Left cardiac atrium (tissue), 4 donors: ENCODE measurements at regions not wholly inside any gene's neighbourhood (a gene's known extent, or its start where the extent isn't known, plus 50 kb on each side); places are given as distances from the start of the nearest gene placed in this dataset.

ENCODE experiments used
- ATAC-seq, 2 donors: fragments of 200-7000 bp; cut with Tn5 transposase; one replicate each; pipeline ENCODE4 v1.9.1; 2020; ENCODE audit warnings: mild to moderate bottlenecking in 2 of 2, moderate library complexity in 2 of 2
- DNase-seq: peaks from one replicate; pipeline ENCODE4 v3.0.0-alpha.2; 2020
- intact Hi-C, 2 donors: fragments of 100-400 bp; cut with DNase I; formaldehyde crosslinking; loops; one replicate each; pipeline versions ENCODE4 v1.14.1 to v1.15.1; 2022 to 2023
- donor health status: DM: no; HTN: yes; CAD: no.
- donor health status: DM: no; HTN: yes; CAD: no; lungs with severe emphysema.
- donor health status: DM: yes; HTN: yes; CAD: no.
- donor health status: Dilated cardiomyopathy.

DNA sequence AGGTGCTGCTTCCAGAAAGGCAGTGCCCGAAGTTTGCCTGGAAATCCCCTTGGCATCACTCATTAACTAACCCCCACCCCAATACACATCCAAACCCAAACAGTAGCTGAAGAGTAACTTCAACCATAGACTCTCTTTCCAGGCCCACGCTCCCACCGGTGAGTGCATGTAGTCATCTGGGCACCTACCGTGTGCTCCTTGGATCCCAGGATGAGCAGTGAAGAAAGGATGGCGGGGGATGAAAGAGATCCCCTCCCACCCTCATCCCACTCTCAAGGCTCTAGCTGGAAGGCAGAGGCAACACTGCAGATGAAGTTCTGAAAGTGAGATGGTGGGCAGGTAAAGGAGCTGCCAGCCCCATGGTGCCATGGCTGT lies 305.0 kb downstream of the SOX9 start:
- DNase-seq (no peak), ATAC-seq (no peak)
- intact Hi-C loops, result no loop called here

DNA sequence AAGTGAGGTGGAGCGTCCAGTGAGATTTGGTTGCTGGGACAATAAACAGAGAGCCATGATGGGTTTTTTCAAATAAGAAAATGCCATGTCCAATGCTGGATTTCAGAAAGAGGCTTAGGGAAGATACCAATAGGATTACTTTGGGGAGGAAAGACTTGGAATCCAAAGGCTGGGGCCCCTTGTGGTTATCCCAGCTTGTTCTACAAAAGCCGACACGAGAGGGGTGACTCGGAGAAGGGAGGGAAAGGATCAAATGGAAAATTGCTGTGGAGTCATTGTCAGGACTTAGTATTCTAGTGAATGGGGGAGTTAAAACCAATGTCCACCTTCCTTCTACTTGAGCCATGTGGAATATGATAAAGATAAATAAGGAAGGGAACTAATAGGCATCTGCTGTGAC lies 305.5 kb downstream of the SOX9 start:
- intact Hi-C loops, result no loop called here
- ATAC-seq (no peak), DNase-seq (no peak)

DNA sequence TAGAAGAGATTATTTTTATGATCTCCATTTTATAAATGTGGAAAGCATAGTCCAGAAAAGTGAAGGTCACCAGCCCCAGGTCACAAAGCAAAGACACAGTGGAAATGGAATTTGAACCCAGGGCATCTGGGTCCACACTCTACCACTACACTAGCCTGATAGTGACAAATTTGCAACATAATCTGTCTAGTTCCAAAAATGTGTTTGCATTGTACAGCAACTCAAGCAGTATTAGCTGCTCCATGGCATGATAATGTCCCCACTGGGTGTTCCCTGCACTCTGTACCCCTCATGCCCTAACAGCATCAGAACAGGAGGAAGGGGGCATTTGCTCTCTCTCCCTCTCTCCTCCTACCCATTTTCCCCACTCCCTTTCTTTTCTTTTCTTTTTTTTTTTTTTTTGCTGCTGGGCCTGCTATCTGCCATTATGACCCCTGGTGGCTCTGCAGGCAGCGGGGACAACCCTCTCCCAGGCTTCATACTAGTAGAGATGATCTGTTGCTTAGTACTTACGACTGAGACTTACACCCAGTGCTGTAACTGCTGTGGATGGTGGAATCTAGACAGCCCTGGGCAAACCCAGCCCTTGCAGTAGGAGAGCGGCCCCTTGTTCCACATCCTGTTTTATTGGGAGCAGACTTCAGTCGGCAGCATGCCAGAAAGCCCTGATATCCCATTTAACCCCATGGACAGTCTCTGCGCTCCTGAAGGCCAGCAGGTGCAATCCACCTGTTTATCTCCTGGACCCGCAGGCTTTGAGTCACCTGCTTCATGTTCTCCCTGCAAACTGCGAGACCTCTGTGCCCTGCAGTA lies 306.3 kb downstream of the SOX9 start:
- ATAC-seq, result no peak
- no peak for DNase-seq
- intact Hi-C loops, result no loop called here

DNA sequence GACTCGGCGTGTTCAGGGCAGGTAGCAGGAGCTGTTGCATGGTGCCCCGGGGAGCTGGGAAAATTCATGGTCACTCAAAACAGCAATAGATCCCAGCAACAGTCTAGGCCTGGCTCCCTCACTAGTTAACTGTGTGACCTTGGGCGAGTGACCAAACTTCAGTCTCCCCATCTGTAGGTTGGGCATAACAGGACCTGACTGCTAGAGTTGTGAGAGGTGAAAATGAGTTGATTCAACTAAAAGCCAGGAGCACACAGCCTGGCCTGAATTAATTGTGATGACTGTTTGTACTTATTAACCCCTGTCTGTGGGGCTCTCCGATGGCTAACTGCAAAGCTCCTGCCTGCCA lies 306.9 kb downstream of the SOX9 start:
- DNase-seq (no peak), ATAC-seq (no peak)
- intact Hi-C loops, result no loop called here

DNA sequence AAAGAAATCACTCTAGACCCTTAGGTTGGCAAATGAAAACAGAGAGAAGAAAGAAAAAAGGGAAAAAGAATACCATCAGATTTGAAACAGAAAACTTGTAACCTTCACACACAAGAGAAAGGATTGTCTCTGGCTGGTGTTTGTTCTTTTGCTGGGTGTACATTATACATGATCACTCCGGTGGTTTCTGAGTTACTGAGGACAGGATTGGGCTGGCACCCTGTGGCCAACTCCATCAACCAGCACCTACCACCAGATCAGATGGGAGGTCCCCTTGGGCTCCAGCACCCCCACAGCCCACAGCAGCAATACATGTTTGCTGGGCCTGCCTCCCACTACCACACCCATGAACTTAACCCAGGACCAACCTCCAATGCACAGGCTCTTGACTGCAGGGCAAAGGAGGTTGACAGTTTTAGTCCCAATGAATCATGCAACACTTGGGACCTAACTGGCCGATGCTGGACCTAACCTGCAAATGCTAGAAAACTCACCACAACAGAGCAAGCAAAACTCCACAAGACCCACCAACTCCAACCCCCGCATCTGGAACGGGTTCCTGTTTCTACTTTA lies 308.3 kb downstream of the SOX9 start:
- DNase-seq (no peak), ATAC-seq (no peak)
- intact Hi-C loops, result no loop called here

DNA sequence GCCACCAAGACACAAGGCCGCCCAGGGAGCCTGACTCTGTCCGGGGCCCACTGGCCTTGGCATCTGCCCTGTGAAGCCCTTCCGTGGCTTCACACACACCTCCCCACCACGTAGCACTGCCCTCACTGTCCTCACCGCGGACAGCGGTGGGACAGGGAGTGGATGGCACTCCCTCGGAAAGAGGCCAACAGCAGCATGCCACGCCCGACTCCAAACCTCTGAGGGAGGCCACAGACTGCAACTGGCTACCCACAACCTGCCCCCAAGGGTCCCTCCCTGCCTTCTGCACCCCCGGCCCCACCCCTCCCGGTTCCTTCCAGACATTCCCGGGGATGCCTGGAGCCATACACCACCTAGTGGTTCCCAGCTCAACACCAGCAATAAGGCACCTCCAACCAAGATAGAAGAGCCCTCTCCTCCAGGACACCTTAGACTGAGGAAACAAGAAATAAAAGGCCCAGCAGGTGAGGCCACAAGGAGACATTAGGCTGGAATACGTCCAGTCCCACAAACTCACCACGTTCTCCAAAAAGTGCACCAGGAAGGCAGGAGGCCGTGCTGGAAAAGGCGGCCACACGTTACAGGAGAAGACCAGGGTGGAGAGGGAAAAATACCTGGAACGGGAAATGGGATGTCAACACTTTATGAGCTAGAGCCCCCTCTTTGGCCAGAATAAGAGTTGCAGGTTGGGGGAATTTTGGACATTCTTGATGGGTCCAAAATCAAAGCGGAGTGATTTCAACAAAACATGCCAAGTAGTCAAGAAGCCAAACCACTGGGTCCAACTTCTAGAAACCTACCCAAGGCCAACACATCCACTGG lies 310.0 kb downstream of the SOX9 start:
- intact Hi-C loops, result no loop called here
- DNase-seq (no peak), ATAC-seq (no peak)

DNA sequence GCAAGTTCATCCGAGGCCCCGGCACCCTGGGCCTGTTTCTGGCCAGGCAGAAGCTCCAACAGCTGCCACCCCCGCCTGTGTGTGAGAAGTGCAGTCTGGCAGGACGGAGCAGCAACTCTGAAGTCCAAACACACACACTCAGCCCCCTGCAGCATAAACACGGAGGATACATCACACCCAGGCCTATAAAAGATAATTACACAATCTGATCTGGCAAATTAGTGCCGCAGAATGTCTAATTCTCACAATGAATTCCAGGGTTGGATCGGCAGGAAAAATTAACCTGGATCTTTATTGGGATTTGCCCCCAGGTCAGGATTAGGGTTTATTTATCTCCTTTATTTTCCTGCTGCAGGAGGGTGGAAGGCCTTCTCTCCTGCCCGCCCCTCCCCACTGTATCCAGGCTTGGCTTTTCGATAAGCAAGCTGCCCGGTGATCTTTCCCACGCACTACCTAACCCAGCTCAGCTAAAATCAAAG lies 311.4 kb downstream of the SOX9 start:
- ATAC-seq (no peak), DNase-seq (no peak)
- intact Hi-C loops, result no loop called here

DNA sequence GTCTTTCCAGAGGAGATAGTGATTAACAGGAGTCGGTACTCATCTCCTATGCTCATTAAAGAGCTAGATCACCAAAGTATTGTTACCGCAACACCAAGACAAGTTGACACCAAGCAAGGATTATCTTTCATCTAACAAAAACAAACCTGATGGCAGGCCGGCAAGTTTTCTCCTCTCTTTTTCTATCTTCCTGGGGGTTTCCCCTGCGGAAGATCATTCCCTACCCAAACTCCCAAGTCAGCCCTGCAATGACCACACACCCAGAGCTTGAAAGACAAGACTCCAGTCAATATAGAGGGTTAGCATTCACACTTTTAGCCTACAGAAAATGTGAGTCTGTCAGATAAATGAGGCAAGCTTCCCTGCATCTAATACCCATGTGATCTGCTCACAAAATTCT lies 312.1 kb downstream of the SOX9 start:
- no peak for DNase-seq
- no peak for ATAC-seq
- intact Hi-C loops, result no loop called here

DNA sequence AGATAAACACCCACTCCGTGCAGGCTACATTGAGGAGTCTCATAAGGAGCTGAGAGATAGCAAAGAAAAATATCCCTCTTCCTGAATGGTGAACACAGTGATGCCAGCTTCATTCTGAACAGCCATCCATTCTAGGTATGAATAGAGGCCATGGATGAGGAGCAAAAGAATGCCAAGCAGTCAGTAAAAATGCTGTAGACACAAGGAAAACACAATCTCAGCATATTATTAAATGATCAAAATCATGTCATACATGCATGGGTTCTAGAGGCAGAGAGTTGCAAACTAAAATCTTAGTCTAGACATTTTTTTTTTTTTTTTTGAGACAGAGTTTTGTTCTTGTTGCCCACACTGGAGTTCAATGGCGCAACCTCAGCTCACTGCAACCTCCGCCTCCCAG lies 313.0 kb downstream of the SOX9 start:
- intact Hi-C loops, result no loop called here
- no peak for ATAC-seq
- no peak for DNase-seq

DNA sequence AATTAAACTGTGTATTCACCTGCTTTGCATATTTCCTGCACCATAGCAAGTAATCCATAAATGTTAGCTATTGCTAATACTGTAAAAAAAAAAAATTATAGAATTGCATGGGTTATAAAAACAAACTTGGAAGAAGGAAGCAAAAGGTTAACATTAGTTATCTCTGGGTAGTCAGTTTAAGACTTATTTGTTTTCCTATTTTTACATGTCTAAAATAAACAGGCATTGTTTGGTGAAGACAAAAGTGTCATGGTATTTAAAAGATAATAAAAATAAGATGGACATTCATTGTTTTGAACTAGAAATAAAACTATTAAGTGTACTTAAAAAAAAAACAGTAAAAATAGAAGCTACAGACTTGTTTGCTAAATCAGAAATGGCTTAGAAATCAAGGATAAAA lies 313.8 kb downstream of the SOX9 start:
- ATAC-seq, result no peak
- intact Hi-C loops, result no loop called here
- DNase-seq, result no peak

DNA sequence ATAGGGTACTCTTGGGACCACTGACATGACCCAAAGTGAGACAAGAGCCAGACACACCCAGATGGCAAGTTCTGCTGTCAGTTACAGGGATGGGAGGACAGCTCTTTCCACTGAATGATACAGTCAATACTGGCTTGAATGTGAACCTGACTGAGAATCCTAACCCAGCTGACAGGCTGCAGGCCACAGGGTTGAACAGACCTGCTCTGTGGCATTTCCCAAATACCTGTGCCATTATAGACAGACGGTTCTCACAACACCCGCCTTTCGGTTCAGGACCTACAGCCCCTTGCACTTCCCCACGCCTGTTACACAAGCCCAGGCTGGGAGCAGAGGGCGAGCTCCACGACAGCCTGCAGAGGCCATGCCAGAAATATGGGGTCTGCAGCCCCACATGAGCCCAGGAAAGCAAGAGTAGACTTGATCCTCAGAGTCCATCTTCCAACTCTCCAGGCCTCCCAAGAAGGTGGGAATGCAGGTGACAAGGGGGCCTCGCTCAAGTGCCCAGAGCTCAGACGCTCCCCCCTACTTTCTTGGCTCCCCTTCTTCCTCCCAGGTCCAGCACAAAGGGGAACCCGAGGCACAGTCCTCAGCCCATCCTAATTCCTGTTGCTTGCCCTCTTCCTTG lies 314.3 kb downstream of the SOX9 start:
- ATAC-seq (no peak), DNase-seq (no peak)
- intact Hi-C loops, result no loop called here

DNA sequence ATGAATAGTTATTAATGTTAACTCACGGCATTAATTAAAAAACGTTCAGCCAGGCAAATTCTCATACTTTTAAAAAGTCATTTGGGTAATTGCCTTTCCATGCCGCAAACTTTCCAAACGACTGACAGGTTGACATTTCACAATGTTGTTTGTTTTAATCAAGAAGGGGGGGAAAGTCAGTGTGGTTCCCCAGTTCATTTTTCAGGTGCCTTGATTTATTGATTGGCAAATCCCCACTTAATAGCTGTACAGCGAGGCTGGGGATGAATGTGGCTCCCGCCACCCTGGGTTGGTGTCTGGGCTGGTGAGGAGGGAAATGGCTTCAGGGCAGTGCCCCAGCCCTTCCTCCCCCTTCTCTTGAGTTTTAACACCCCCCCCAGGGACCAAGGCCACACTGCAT lies 318.0 kb downstream of the SOX9 start:
- ATAC-seq, result no peak
- intact Hi-C loops, result no loop called here
- DNase-seq, result no peak

DNA sequence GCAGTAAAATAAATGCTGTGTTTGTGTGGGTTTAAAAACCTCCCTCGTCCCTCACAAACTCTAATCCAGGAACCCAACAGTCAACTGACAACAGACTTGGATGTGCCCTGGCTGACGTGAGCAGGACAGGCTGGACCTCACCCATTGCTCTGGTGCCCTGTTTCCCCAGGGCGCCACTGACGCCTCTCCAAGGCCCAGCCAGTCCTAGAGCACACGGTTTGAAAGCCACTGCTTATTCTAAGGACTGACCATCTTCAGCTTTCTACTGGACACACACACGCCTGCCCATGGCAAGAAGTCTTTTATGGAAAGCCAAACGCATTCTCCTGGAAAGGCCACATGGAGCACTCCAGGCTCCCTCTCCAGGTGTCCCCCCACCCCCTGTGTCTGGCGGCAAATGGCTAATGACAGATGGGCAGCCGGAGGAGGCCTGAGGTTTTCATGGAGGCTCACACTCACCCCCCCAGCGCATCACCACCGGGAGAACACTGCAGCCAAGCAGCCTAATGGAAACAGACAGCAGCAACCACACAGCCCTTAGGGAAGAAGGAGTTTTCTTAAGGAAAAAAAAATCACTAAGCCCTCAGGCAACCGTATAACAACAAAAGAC lies 319.2 kb downstream of the SOX9 start:
- intact Hi-C loops, result no loop called here
- DNase-seq (no peak), ATAC-seq (no peak)

DNA sequence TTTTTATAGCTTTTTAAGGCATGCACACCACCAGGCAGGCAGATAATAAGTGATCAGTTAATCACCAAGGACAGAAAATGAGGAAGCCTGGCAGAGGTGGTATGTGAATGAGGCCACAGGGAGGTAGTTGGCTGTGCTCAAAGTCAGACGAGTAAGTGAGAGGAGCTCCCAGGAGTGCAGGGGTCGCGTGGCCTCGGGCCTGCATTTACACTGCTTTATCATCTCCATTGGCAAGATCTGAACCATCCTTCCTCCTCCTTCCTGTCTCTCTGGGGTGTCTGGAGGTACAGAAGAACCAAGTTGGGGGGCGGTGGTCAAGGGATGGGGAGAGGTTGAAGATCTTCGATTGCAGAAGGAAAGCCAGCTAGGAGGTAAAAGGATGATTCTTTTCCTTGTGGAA lies 320.1 kb downstream of the SOX9 start:
- no peak for ATAC-seq
- intact Hi-C loops, result no loop called here

DNA sequence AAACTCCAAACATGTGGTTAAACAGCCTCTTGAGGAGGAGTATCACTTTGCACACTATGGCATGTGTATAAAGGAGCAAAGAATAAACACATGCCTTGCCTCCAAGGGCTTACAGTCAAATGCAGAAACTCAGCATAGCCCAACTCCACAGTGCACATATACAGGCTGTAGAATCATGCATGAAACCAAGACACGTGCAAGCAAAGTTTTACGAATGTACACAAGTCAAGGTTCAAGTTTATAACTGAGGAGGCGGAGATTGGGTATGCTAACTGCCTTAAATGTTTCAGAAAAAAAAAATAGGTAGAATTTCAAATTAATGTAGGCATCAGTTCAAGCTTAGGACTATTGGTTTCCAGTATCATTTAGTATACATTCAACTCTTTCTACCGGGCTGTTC lies 321.1 kb downstream of the SOX9 start:
- intact Hi-C loops, result no loop called here
- no peak for ATAC-seq
- DNase-seq, result no peak

More for the DNA sequence above, 320.1 kb downstream of the SOX9 start:
- DNase-seq, result no peak

DNA sequence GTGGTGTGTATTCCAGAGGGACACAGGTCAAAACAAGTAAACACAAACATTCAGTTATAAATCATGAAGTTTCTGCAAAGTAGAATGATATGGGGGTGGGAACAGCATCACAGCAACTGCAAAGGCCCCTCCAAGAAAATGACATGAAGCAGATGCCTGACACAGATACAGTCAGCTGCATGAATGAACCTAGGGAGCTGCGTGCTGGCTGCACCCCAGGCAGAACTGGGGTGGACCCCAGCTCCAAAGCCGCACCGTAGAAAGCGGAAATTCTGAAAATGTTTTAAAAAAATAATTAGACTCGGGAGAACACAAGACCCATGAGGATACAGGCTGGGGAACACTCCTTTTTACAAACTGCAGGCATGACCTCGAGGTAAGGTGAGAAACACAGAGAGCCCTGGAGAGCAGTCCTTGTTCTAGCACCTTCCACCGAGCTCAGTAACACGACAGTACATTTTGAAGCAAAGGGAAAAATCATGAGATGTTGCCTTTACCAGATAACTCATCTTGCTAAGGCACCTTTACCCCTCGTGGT lies 323.8 kb downstream of the SOX9 start:
- intact Hi-C loops, result no loop called here
- DNase-seq (no peak), ATAC-seq (no peak)

DNA sequence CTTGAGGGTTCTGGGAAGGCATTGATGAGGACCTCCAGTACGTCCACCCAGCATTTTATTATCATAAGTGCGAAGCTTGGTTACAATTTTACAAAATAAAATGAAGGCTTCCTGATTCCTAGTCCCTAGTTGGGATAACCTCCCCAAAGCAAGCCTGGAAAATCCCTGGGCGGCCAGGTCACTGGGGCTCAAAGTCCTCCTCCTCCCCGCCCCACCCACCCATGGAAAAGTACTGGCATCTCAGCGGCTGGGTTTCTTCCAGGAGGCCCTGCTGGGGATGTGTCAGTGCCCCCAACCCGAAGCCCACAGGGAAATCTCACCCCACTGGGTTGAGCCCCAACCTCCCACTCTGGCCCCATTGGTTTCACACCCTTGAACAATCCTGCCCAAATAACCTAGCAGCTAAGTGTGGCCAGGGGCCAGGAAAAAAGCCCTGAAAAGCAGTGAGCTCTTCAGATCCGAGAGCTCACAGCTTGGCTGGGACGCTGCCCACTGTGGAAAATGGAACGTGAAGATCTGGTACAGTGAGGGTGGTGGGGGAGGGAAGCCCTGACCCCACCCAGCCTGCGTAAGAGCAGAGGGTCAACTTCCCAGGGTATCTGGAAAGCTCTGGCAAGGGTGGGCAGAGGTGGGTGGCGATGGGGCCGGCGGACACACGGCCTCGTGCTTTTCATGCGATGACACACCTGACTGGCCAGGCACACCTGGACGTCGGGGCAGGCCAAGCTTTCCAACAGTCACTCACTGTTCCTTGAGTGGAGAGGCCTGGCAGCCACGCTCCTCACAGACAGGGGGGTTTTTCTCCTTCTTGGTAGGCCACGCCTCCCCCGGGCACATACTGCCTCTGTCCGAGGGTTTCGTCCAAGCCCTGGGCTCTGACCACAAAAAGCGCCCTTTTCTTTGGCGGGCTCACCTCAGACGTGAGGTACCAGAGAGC lies 324.5 kb downstream of the SOX9 start:
- DNase-seq (no peak), ATAC-seq (no peak)
- intact Hi-C loops, result no loop called here

DNA sequence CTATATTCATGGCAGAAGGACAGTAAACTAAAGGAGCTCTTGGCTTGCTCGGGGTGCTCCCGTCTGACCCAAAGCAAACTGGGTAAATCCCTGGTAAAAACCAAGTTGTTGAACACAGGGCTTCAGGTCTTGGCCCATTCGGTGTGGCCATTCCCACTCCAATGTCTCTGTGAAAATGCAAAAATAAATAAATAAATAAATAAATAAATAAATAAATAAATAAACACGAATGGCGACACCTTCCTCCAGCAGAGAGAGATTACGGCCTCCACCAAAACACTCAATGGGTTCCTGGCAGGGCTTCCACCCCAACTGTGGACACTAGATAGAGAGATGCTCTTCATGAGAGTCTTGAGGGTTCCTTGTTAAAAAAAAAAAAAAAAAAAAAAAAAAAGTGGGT lies 325.3 kb downstream of the SOX9 start:
- DNase-seq, result no peak

More for the DNA sequence above, 325.3 kb downstream of the SOX9 start:
- intact Hi-C loops, result no loop called here
- no peak for ATAC-seq
